Ovary (tissue), 7 donors: ENCODE measurements at regions not wholly inside any gene's neighbourhood (a gene's known extent, or its start where the extent isn't known, plus 50 kb on each side); places are given as distances from the start of the nearest gene placed in this dataset.

ENCODE experiments used
- DNase-seq, 5 donors: peaks; one replicate each; pipeline ENCODE4 v3.0.0-alpha.2; 2019 to 2020
- H3K27ac ChIP-seq, 2 donors: fragments of 200-600 bp; one replicate each; pipeline versions ENCODE4 v1.5.1 to v1.8.0; 2019 to 2022
- H3K27me3 ChIP-seq: fragments of 200-600 bp; one replicate; pipeline ENCODE4 v1.8.0; 2022
- H3K36me3 ChIP-seq: fragments of 200-600 bp; sonication (generic); one replicate; pipeline ENCODE4 v1.5.1; 2019
- H3K4me1 ChIP-seq: one replicate; pipeline ENCODE4 v1.8.1; 2013; ENCODE audit warnings: mild to moderate bottlenecking, moderate library complexity; ENCODE audit not compliant: insufficient read depth
- H3K4me3 ChIP-seq: fragments of 200-600 bp; sonication (generic); one replicate; pipeline ENCODE4 v1.5.1; 2017
- H3K9me3 ChIP-seq, 2 donors: fragments of 200-600 bp in 1 of 2; sonication (generic) in 1 of 2; one replicate each; pipeline versions ENCODE4 v1.5.1 to v1.8.1; 2013 to 2019; ENCODE audit warnings: mild to moderate bottlenecking in 1 of 2, moderate library complexity in 1 of 2
- EP300 ChIP-seq: sonication (generic); formaldehyde crosslinking; IDR thresholded peaks from one replicate; pipeline ENCODE4 v1.6.1; 2017; ENCODE audit warnings: antibody characterized with exemption
- POLR2A ChIP-seq: fragments of 450-650 bp; IDR thresholded peaks from one replicate; pipeline ENCODE4 v1.6.1; 2017; ENCODE audit warnings: antibody characterized with exemption, mild to moderate bottlenecking, moderate library complexity
- WGBS, 3 donors: extraction: QIAGEN DNeasy Blood & Tissue Kit in 1 of 3; methylation state at CpG; one replicate each; pipeline versions ENCODE4 v1.1.5 to v1.1.7; 2013 to 2017; 5-methylcytosine and 5-hydroxymethylcytosine counted together
- intact Hi-C, 4 donors: fragments of 100-400 bp; cut with DNase I; formaldehyde crosslinking; loops; one replicate each; pipeline versions ENCODE4 v1.11.0 to v1.15.1; 2022 to 2023
- TF ChIP-seq, protein P1 (sequence below), 3 donors: fragments of 450-650 bp in 2 of 3; fragments of 200-600 bp in 1 of 3; IDR thresholded peaks; one replicate each; pipeline versions ENCODE4 v1.5.1 to v1.8.0; 2016 to 2022; ENCODE audit warnings: antibody characterized with exemption in 3 of 3, mild to moderate bottlenecking in 1 of 3
- donor health status: DM: no; HTN: no; CAD: no; lungs with moderate emphysema.
- donor health status: DM: no; HTN: no; CAD: no.
- donor health status: Bipolar disorder and iron deficiency.
- donor health status: DM: no; HTN: no; CAD: no.
- donor health status: DM: yes; HTN: yes; CAD: no.

DNA sequence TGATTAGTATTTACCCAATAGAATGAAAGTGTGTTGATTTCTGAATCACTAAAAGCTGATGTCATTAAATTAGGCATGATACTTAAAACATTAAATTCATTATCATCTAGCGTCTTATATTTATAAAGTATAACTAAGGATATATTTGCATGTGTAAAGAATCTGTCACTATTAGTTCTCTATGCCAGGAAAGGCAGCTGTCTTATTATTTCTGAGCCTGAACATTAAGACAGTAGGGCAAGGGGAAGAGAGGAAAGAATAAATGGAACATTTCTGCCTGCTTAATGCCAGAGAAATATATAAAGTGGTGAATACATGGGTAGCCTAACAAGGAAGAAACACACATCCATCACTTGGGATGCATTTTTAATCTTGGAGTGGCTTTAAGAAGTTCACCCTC is 965.1 kb upstream of the TMEM132C start:
- Histone ChIP-seq H3K4me1 (no peaks in the 10 kb centered on the region), H3K27me3 (no peaks in the 10 kb centered on the region), H3K27ac (no peak overlapping the region), H3K36me3 (no peaks in the 10 kb centered on the region), H3K9me3 (no peaks in the 10 kb centered on the region), H3K4me3 (no peak overlapping the region)
- WGBS, 3 donors: 62 to 72% (median 72%) methylated on average over 1 of the region's 1 CpG
- intact Hi-C loops: no loop called here
- TF ChIP-seq, protein P1, sequence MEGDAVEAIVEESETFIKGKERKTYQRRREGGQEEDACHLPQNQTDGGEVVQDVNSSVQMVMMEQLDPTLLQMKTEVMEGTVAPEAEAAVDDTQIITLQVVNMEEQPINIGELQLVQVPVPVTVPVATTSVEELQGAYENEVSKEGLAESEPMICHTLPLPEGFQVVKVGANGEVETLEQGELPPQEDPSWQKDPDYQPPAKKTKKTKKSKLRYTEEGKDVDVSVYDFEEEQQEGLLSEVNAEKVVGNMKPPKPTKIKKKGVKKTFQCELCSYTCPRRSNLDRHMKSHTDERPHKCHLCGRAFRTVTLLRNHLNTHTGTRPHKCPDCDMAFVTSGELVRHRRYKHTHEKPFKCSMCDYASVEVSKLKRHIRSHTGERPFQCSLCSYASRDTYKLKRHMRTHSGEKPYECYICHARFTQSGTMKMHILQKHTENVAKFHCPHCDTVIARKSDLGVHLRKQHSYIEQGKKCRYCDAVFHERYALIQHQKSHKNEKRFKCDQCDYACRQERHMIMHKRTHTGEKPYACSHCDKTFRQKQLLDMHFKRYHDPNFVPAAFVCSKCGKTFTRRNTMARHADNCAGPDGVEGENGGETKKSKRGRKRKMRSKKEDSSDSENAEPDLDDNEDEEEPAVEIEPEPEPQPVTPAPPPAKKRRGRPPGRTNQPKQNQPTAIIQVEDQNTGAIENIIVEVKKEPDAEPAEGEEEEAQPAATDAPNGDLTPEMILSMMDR (IDR thresholded peaks at IDR 0.05): no peak
- no peak for TF ChIP-seq POLR2A
- no peak for TF ChIP-seq EP300
- no peak for DNase-seq

DNA sequence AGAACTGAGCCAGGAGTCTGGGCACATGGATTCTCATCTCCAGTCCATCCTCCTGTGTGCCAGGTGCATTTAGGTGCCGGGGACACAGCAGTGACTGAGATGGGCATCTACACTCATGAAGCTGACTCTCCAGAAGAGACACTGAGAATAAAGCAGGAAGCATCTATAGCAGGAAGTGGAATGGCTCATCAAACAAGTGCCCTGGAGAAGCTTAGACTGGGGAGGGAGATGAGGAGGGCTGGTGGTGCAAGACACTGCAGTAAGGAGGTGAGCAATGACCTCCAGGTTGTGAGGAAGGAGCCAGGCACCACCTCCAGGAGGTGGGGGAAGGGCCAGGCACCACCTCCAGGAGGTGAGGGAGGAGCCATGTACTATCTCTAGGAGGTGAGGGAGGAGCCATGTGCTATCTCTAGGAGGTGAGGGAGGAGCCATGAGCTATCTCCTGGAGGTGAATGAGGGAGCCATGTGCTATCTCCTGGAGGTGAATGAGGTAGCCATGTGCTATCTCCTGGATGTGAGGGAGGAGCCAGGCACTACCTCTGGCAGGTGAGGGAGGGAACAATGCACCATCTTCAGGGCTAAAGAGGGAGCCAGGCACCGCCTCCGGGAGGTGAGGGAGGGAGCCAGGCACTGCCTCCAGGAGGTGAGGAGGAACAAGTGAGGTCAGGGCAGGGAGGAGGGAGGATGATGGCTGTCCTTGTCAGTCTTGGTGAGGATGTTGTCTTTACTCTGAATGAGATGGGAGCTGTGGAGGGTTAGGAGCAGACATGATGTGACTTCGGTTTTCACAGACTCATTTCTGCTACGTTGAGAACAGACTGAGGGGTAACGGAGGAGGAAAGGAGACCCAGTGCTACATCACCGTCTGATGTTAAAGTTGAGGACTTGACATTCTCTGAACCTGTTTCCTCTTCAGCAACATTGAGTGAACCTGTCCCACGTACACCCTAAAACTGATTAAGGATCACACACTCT is 961.9 kb upstream of the TMEM132C start:
- Histone ChIP-seq H3K27ac (no peak overlapping the region), H3K4me1 (no peaks in the 10 kb centered on the region), H3K36me3 (no peaks in the 10 kb centered on the region), H3K27me3 (no peaks in the 10 kb centered on the region), H3K4me3 (no peak overlapping the region), H3K9me3 (no peaks in the 10 kb centered on the region)
- TF ChIP-seq, protein P1 (IDR thresholded peaks at IDR 0.05): no peak
- TF ChIP-seq EP300: no peak
- no peak for TF ChIP-seq POLR2A
- intact Hi-C loops: no loop called here
- DNase-seq: no peak
- 80 to 82% (median 82%) methylated on average over 8 of the region's 8 CpGs for WGBS, 3 donors

DNA sequence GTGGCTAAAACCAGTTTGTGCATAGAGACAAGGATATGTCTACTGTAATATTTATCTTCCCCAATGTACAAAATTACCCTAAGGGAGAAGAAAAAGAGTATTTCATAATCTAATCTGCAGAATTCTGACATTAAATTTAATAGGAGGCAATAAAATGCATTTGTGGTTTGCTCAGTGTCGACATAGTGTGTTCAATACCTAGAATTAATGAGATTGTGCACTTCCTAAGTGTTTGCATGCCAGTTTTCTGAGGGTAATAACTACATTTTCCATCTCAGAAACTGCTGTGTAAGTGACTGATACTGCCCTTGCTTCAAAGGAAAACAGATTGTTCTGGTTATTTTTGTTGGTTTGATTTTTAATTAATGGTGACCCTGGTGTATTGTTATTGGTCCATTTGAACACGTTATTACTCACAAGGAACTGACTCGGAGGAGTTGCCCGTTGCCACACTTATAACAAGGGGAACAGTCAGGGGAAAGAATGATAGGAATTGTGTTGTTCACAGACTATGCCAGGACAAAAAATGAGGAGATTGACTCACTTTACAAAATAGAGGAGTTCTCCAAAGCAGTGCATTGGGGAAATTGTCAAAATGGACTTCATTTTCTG is 960.3 kb upstream of the TMEM132C start:
- H3K27me3 ChIP-seq: no peaks in the 10 kb centered on the region
- no peak for DNase-seq

DNA sequence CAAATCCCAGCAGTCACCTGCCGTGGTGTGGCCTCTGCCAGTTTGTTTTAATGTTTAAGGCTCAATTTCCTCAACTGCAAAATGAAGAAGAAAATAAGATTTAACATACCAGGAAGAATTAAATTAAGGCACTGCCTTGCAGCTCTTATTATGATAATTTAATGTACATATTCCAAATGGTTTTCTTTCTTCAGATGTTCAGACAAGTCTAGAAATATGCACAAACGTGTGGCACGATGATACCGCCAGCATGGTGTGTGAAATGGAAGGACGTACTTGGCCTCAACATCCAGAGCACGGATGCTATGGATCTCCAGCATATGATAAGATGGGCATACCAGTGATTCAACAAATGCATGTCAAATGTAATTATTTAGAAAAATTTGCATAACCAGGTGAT is 959.4 kb upstream of the TMEM132C start:
- no peak for TF ChIP-seq EP300
- Histone ChIP-seq H3K4me3 (no peak overlapping the region), H3K36me3 (no peaks in the 10 kb centered on the region), H3K27me3 (no peaks in the 10 kb centered on the region), H3K4me1 (no peaks in the 10 kb centered on the region), H3K27ac (no peak overlapping the region), H3K9me3 (no peaks in the 10 kb centered on the region)
- intact Hi-C loops: no loop called here
- 77 to 82% (median 79%) methylated on average over 6 of the region's 6 CpGs for WGBS, 3 donors
- DNase-seq: no peak

More for the DNA sequence above, 960.3 kb upstream of the TMEM132C start:
- Histone ChIP-seq H3K36me3 (no peaks in the 10 kb centered on the region), H3K9me3 (no peaks in the 10 kb centered on the region), H3K4me1 (no peaks in the 10 kb centered on the region), H3K4me3 (no peak overlapping the region), H3K27ac (no peak overlapping the region)
- TF ChIP-seq, protein P1 (IDR thresholded peaks at IDR 0.05): no peak
- no peak for TF ChIP-seq POLR2A
- no peak for TF ChIP-seq EP300
- 24 to 39% (median 30%) methylated on average over 4 of the region's 4 CpGs for WGBS, 3 donors
- intact Hi-C loops: no loop called here

DNA sequence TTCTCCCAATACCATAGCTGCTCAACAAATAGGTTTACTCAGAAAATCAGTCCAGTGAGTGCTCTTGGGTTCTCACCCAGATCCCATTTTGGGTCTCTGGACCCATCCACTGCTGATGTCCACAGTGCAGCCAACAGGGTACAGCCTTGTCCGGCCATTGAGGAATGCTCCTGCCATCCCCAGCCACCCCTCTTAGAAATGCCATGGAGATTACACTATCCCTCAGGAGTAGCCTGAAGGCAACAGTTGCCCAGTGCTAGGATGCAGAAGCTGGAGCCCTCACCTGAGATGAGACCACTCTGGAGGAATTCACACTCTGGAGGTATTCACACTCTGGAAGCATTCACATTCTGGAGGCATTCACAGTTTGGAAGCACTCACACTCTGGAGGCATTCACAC is 958.8 kb upstream of the TMEM132C start:
- TF ChIP-seq, protein P1 (IDR thresholded peaks at IDR 0.05): no peak
- TF ChIP-seq POLR2A: no peak
- no peak for TF ChIP-seq EP300
- no peak overlapping the region for H3K4me3 ChIP-seq
- no peak overlapping the region for H3K27ac ChIP-seq
- WGBS, 3 donors: 91 to 100% (median 93%) methylated on average over 1 of the region's 1 CpG
- no peak for DNase-seq
- H3K9me3 ChIP-seq: no peaks in the 10 kb centered on the region
- intact Hi-C loops: no loop called here
- H3K27me3 ChIP-seq: no peaks in the 10 kb centered on the region
- no peaks in the 10 kb centered on the region for H3K36me3 ChIP-seq
- H3K4me1 ChIP-seq: no peaks in the 10 kb centered on the region
